HG03060 (cell line): ENCODE measurements at regions not wholly inside any gene's neighbourhood (a gene's known extent, or its start where the extent isn't known, plus 50 kb on each side); places are given as distances from the start of the nearest gene placed in this dataset.
A peak's percentile ranks its signal among the peaks of the same experiment; 100 is the strongest.
"Not testable (repeated sequence)": the region's sequence is repeated elsewhere in the genome, so short reads cannot be mapped to it uniquely, and the experiment has no call there.

Experiments
- ATAC-seq: cut with Tn5 transposase; IDR thresholded peaks from one replicate; pipeline ENCODE4 v1.9.1; 2021; ENCODE audit warnings: low read depth, moderate number of reproducible peaks; ENCODE audit not compliant: unreplicated experiment

GRCh38 chr19:37303591-37304171 lies 67.2 kb upstream of the ZNF527 start:
- ATAC-seq: no peak

- ATAC-seq: no peak
Observed at GRCh38 chr19:37304190-37304883, 66.6 kb upstream of the ZNF527 start.

GRCh38 chr19:37304884-37305255 lies 66.0 kb upstream of the ZNF527 start:
- no peak for ATAC-seq

GRCh38 chr19:37306383-37306963 lies 64.4 kb upstream of the ZNF527 start:
- ATAC-seq: no peak

GRCh38 chr19:37309834-37310575 lies 60.9 kb upstream of the ZNF527 start:
- no peak for ATAC-seq

GRCh38 chr19:37312531-37313334 lies 58.2 kb upstream of the ZNF527 start:
- ATAC-seq: not testable (repeated sequence)

- ATAC-seq: no peak
Observed at GRCh38 chr19:37313335-37313627, 57.6 kb upstream of the ZNF527 start.

- ATAC-seq: peak; percentile 95
Observed at GRCh38 chr19:37317403-37318209, 53.3 kb upstream of the ZNF527 start.

GRCh38 chr19:37320988-37321387 lies 49.9 kb upstream of the ZNF527 start:
- ATAC-seq: not testable (repeated sequence)
